K562 (cell line): ENCODE measurements at regions not wholly inside any gene's neighbourhood (a gene's known extent, or its start where the extent isn't known, plus 50 kb on each side); places are given as distances from the start of the nearest gene placed in this dataset.

Experiments used
- ATAC-seq: fragments of 200-7000 bp; cut with Tn5 transposase; 3 replicates; pipeline ENCODE4 v1.9.1; 2020; ENCODE audit warnings: moderate library complexity
- BruUV-seq: library from RNA; stranded (reverse); fragments of 400-500 nt; replicated peaks from 2 replicates; lab custom pipeline; 2021; lab: Mats Ljungman, UMichigan
- CTCF ChIA-PET: fragments of 300-600 bp; formaldehyde crosslinking; extraction: SDS; loops from one replicate; lab custom pipeline; 2021; ENCODE audit warnings: low intra/inter-chr PET ratio; lab: Yijun Ruan, JAX
- POLR2A ChIA-PET: fragments of 300-600, 350-650 bp; sonication (Branson Sonifier 250); formaldehyde crosslinking; extraction: SDS; loops from one replicate; lab custom pipeline; 2021; ENCODE audit warnings: antibody characterized with exemption, inconsistent platforms; lab: Yijun Ruan, JAX
- DNase-seq, 4 experiments: peaks; one replicate each; pipeline versions ENCODE4 v3.0.0 to v3.0.0-alpha.2; 2011 to 2018; ENCODE audit warnings: low spot score in 3 of 4, mixed read lengths in 3 of 4; ENCODE audit errors: extremely low read depth in 1 of 4
- FAIRE-seq: peaks from 2 replicates; lab custom pipeline; 2011; peaks lifted over from hg19 to GRCh38; lab: Jason Lieb, UNC
- H2AFZ ChIP-seq: 2 replicates; pipeline ENCODE4 v1.6.0; 2011; ENCODE audit warnings: low read depth, low read length, control low read depth, inconsistent platforms
- H3K27ac ChIP-seq: fragments of 200-600 bp; 3 replicates; pipeline ENCODE4 v1.8.0; 2011; ENCODE audit warnings: low read depth, mild to moderate bottlenecking, control low read depth, inconsistent platforms, low read length, moderate library complexity, mixed read lengths; ENCODE audit errors: extremely low read depth
- H3K27me3 ChIP-seq, 2 experiments: fragments of 300-600 bp in 1 of 2; 2 replicates in 1 of 2; 3 replicates in 1 of 2; pipeline versions ENCODE4 v1.6.0 to v1.8.0; 2011; ENCODE audit warnings: inconsistent platforms in 2 of 2, low read length in 2 of 2, mild to moderate bottlenecking in 1 of 2, mixed read lengths in 1 of 2, moderate library complexity in 1 of 2; ENCODE audit not compliant: control insufficient read depth in 2 of 2, insufficient read depth in 2 of 2
- H3K36me3 ChIP-seq: fragments of 300-600 bp; 3 replicates; pipeline ENCODE4 v1.8.0; 2011; ENCODE audit warnings: mild to moderate bottlenecking, low read length, inconsistent platforms; ENCODE audit not compliant: control insufficient read depth, insufficient read depth
- H3K4me1 ChIP-seq, 2 experiments: fragments of 200-600 bp in 1 of 2; replicated peaks in 1 of 2; 2 replicates in 1 of 2; 3 replicates in 1 of 2; pipeline versions ENCODE4 v1.5.1 to v1.8.0; 2011; ENCODE audit warnings: inconsistent platforms in 2 of 2, low read length in 2 of 2, mild to moderate bottlenecking in 1 of 2, mixed read lengths in 1 of 2, moderate library complexity in 1 of 2; ENCODE audit not compliant: control insufficient read depth in 2 of 2, insufficient read depth in 2 of 2
- H3K4me2 ChIP-seq: 2 replicates; pipeline ENCODE4 v1.6.1; 2011; ENCODE audit warnings: low read length, control low read depth, inconsistent platforms, mixed read lengths; ENCODE audit not compliant: insufficient read depth
- H3K4me3 ChIP-seq: fragments of 200-600 bp; sonication (generic), shearing (Covaris generic); 2 replicates; pipeline ENCODE4 v1.5.1; 2016; ENCODE audit warnings: control low read depth, inconsistent platforms
- H3K79me2 ChIP-seq: fragments of 200-600 bp; 3 replicates; pipeline ENCODE4 v1.8.0; 2011; ENCODE audit warnings: low read length, inconsistent platforms; ENCODE audit not compliant: control insufficient read depth, insufficient read depth
- H3K9ac ChIP-seq, 2 experiments: 2 replicates each; pipeline versions ENCODE4 v1.6.0 to v1.6.1; 2011; ENCODE audit warnings: low read depth in 2 of 2, low read length in 2 of 2, control low read depth in 1 of 2, inconsistent platforms in 1 of 2, mild to moderate bottlenecking in 1 of 2, mixed read lengths in 1 of 2; ENCODE audit not compliant: insufficient read depth in 1 of 2
- H3K9me1 ChIP-seq: one replicate; pipeline ENCODE4 v1.6.0; 2011; ENCODE audit warnings: inconsistent platforms, mild to moderate bottlenecking, low read length, moderate library complexity; ENCODE audit not compliant: control insufficient read depth, insufficient read depth
- H3K9me3 ChIP-seq: replicated peaks from 2 replicates; pipeline ENCODE4 v1.5.1; 2011; ENCODE audit warnings: low read depth, low read length, inconsistent platforms; ENCODE audit not compliant: control insufficient read depth, insufficient read depth
- H4K20me1 ChIP-seq: replicated peaks from 2 replicates; pipeline ENCODE4 v1.6.1; 2011; ENCODE audit warnings: low read length, inconsistent platforms, mixed read lengths; ENCODE audit not compliant: control insufficient read depth, insufficient read depth
- ATF7 ChIP-seq: fragments of 450-650 bp; IDR thresholded peaks from 2 replicates; pipeline ENCODE4 v1.7.1; 2014; ENCODE audit warnings: mild to moderate bottlenecking, moderate library complexity
- E2F3 ChIP-seq: fragments of 250-450 bp; sonication (Bioruptor Pico); IDR thresholded peaks from 2 replicates; pipeline ENCODE4 v1.4.0; 2020; ENCODE audit warnings: mild to moderate bottlenecking
- EZH2 ChIP-seq: IDR thresholded peaks from 2 replicates; pipeline ENCODE4 v1.6.1; 2012; ENCODE audit warnings: low read depth, mild to moderate bottlenecking, inconsistent platforms, low read length, borderline replicate concordance
- HCFC1 ChIP-seq: IDR thresholded peaks from 2 replicates; pipeline ENCODE4 v1.6.1; 2012; ENCODE audit warnings: low read depth, low read length, improper control_type of control experiment
- KLF6 ChIP-seq: fragments of 250-450 bp; sonication (Bioruptor Pico); IDR thresholded peaks from 2 replicates; pipeline ENCODE4 v1.4.0; 2020; ENCODE audit warnings: mild to moderate bottlenecking, moderate library complexity, borderline replicate concordance
- MYNN ChIP-seq, 2 experiments: sonication (generic); formaldehyde crosslinking in 1 of 2; IDR thresholded peaks; 2 replicates each; pipeline versions ENCODE4 v1.5.0 to v1.6.1; 2016 to 2020; ENCODE audit warnings: antibody characterized with exemption in 1 of 2, missing genetic modification reagents in 1 of 2
- NCOA2 ChIP-seq, 2 experiments: fragments of 450-650 bp; IDR thresholded peaks; 2 replicates each; pipeline ENCODE4 v1.6.1; 2018; ENCODE audit warnings: mild to moderate bottlenecking in 2 of 2, moderate library complexity in 1 of 2; ENCODE audit not compliant: partially characterized antibody in 2 of 2
- NFXL1 ChIP-seq: fragments of 450-650 bp; formaldehyde crosslinking; IDR thresholded peaks from 2 replicates; pipeline ENCODE4 v1.4.0; 2021; ENCODE audit warnings: mild to moderate bottlenecking
- PHF20 ChIP-seq: fragments of 450-650 bp; IDR thresholded peaks from 2 replicates; pipeline ENCODE4 v1.6.1; 2018; ENCODE audit not compliant: partially characterized antibody
- RBM22 ChIP-seq: fragments of 200-400 bp; formaldehyde crosslinking; IDR thresholded peaks from 2 replicates; pipeline ENCODE4 v1.6.1; 2018; ENCODE audit warnings: low read length, low read depth; ENCODE audit not compliant: poor library complexity, severe bottlenecking
- SMAD4 ChIP-seq: fragments of 250-450 bp; sonication (Bioruptor Pico); conservative IDR thresholded peaks from 2 replicates; pipeline ENCODE4 v1.8.0; 2021; ENCODE audit warnings: inconsistent platforms, mild to moderate bottlenecking, moderate library complexity
- SOX6 ChIP-seq: fragments of 450-650 bp; IDR thresholded peaks from 2 replicates; pipeline ENCODE4 v1.6.1; 2014; ENCODE audit warnings: mild to moderate bottlenecking
- TBP ChIP-seq: optimal IDR thresholded peaks from 2 replicates; pipeline ENCODE3; 2011; ENCODE audit warnings: low read depth, low read length, improper control_type of control experiment
- ZC3H11A ChIP-seq: IDR thresholded peaks from 2 replicates; pipeline ENCODE4 v1.6.1; 2012; ENCODE audit warnings: low read depth, low read length, improper control_type of control experiment
- ZFP30 ChIP-seq: fragments of 250-450 bp; sonication (Bioruptor Pico); IDR thresholded peaks from 2 replicates; pipeline ENCODE4 v1.8.0; 2022; ENCODE audit warnings: moderate library complexity, mild to moderate bottlenecking, inconsistent platforms, borderline replicate concordance
- ZFP36 ChIP-seq: fragments of 150-350 bp; IDR thresholded peaks from 2 replicates; pipeline ENCODE4 v1.6.1; 2018; ENCODE audit warnings: low read length, low read depth; ENCODE audit not compliant: partially characterized antibody
- ZNF764 ChIP-seq: fragments of 250-450 bp; sonication (Bioruptor Pico); IDR thresholded peaks from 2 replicates; pipeline ENCODE4 v1.4.0; 2020; ENCODE audit warnings: low read depth, mild to moderate bottlenecking, moderate library complexity
- WGBS: fragments of 100-300 bp; shearing (Covaris generic); methylation state at CpG from one replicate; pipeline ENCODE4 v1.1.6; 2016; ENCODE audit warnings: low coverage, mixed read lengths; ENCODE audit not compliant: insufficient coverage; ENCODE audit errors: missing lambda C conversion rate; 5-methylcytosine and 5-hydroxymethylcytosine counted together
- in situ Hi-C: fragments of 300-500 bp; cut with MboI; formaldehyde crosslinking; loops from 4 replicates; pipeline ENCODE4 v1.15.0; 2018; ENCODE audit warnings: inconsistent platforms, mixed read lengths
- intact Hi-C: fragments of 100-400 bp; cut with micrococcal nuclease; formaldehyde crosslinking; loops from 2 replicates; pipeline ENCODE4 v1.14.2; 2022
- TF ChIP-seq, protein P1 (sequence below): sonication (generic); formaldehyde crosslinking; IDR thresholded peaks from 2 replicates; pipeline ENCODE4 v1.8.0; 2022; ENCODE audit warnings: mild to moderate bottlenecking, low read depth, missing genetic modification reagents

GRCh38 chr13:76764429-76764828, 121.8 kb downstream of the KCTD12 start:
- no peaks in the 10 kb centered on the region for H3K79me2 ChIP-seq
- H3K4me2 ChIP-seq = no peak overlapping the region
- no peaks in the 10 kb centered on the region for H3K9me3 ChIP-seq
- intact Hi-C loops = no loop called here
- H3K4me1 ChIP-seq = no peaks in the 10 kb centered on the region
- FAIRE-seq (no peak), ATAC-seq (no peak)
- in situ Hi-C loops = no loop called here
- H3K9me1 ChIP-seq = no peaks in the 10 kb centered on the region
- no TSS peak for BruUV-seq
- no peak overlapping the region for H3K4me3 ChIP-seq
- H3K36me3 ChIP-seq = no peaks in the 10 kb centered on the region
- H3K27ac ChIP-seq = no peak overlapping the region
- TF ChIP-seq MYNN (IDR thresholded peaks at IDR 0.05) (no peak), MYNN (CRISPR knock-in tag; IDR thresholded peaks at IDR 0.05) (no peak)
- TF ChIP-seq, all 486 proteins: peak for 0
- Histone ChIP-seq H3K27me3 (no peaks in the 10 kb centered on the region), H2AFZ (no peak overlapping the region), H4K20me1 (no peaks in the 10 kb centered on the region), H3K9ac (no peak overlapping the region)
- 0% methylated on average over 1 of the region's 1 CpG for WGBS
- DNase-seq = no peak
- ChIA-PET CTCF (no interaction called here), POLR2A (no interaction called here)

DNA sequence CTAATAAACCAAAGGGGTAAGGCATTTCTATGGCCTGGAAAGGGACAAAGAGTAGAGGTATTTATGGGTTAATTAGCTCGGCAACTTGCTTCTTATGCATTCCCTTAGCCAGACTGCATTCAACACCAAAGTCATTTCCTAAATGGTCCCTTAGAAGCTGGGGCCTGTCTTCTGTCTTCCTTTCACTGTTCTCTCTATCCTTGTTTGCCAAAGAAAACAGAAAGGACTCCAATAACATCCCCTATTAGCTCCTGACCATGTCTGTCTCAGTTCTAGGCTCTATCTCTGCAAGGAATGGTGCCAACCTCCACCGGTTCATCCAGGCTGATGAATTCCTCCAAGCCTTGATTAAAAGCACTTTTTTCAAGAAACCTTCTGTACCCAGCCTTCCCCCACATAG, 123.5 kb downstream of the KCTD12 start:
- BruUV-seq = no TSS peak
- Histone ChIP-seq H2AFZ (no peak overlapping the region), H3K9ac (no peak overlapping the region), H3K79me2 (no peaks in the 10 kb centered on the region), H3K4me3 (no peak overlapping the region), H3K4me2 (no peak overlapping the region), H3K4me1 (no peaks in the 10 kb centered on the region), H3K27ac (no peak overlapping the region), H4K20me1 (no peaks in the 10 kb centered on the region), H3K27me3 (no peaks in the 10 kb centered on the region), H3K36me3 (no peaks in the 10 kb centered on the region), H3K9me1 (no peaks in the 10 kb centered on the region), H3K9me3 (no peaks in the 10 kb centered on the region)
- ChIA-PET CTCF (no interaction called here), POLR2A (no interaction called here)
- DNase-seq (no peak), FAIRE-seq (no peak), ATAC-seq (no peak)
- 0% methylated on average over 2 of the region's 2 CpGs for WGBS
- intact Hi-C loops (no loop called here), in situ Hi-C loops (no loop called here)
- TF ChIP-seq KLF6 (CRISPR knock-in tag) (no peak), SOX6 (no peak), ZC3H11A (no peak), ZFP36 (no peak), NCOA2 (IDR thresholded peaks at IDR 0.05; ENCODE audit: partially characterized antibody in 2 of 2) (no peak), E2F3 (CRISPR knock-in tag) (no peak), EZH2 (no peak), TBP (no peak), PHF20 (no peak), HCFC1 (no peak), SMAD4 (no peak), ZNF764 (CRISPR knock-in tag) (no peak), ZFP30 (no peak), ATF7 (no peak), NFXL1 (no peak), RBM22 (no peak)
- TF ChIP-seq, protein P1, sequence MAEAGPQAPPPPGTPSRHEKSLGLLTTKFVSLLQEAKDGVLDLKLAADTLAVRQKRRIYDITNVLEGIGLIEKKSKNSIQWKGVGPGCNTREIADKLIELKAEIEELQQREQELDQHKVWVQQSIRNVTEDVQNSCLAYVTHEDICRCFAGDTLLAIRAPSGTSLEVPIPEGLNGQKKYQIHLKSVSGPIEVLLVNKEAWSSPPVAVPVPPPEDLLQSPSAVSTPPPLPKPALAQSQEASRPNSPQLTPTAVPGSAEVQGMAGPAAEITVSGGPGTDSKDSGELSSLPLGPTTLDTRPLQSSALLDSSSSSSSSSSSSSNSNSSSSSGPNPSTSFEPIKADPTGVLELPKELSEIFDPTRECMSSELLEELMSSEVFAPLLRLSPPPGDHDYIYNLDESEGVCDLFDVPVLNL = no peak
